GM19397 (cell line): ENCODE measurements at regions not wholly inside any gene's neighbourhood (a gene's known extent, or its start where the extent isn't known, plus 50 kb on each side); places are given as distances from the start of the nearest gene placed in this dataset.
"Not testable (repeated sequence)": the region's sequence is repeated elsewhere in the genome, so short reads cannot be mapped to it uniquely, and the experiment has no call there.

Source experiments
- ATAC-seq: cut with Tn5 transposase; IDR thresholded peaks from one replicate; pipeline ENCODE4 v1.9.1; 2021; ENCODE audit warnings: mild to moderate bottlenecking, moderate library complexity; ENCODE audit not compliant: unreplicated experiment

DNA sequence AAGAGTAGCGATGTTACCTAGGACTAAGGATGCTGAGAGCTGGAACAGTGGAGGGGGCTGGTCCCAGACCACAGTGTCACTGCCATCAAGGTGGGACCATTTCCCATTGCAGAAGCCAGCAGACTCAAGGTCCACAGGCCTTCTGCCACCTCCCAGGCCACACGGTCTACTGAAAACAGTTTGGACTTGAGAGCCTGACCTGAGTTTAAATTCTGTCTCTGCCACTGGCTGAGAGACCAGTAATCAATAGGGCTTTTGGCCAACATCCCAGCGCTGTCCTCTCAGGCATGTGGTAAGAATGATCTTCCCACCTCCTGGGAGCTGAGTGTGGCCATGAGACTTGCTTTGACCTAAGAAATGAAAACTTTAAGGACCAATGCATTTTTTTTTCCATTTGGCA lies 331.4 kb upstream of the CDH5 start:
- no peak for ATAC-seq

DNA sequence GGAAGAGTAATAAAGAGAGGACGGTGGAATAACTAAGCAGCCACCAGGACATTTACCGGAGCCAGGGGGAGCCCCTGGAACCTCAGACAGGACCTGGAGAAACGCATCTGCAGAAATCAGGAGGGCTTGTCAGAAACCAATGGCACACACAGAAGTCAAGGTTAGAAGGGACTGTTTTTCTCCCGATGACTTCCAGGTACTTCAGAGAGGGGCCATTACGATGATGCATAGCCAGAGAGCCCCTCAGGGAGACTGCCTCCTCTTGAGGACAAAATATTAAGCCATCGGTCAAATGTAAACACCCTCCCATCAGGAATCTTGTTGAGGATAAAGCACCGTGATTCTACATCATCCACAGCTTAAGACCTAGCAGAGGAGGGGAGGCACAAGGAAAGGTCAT lies 333.6 kb upstream of the CDH5 start:
- no peak for ATAC-seq

DNA sequence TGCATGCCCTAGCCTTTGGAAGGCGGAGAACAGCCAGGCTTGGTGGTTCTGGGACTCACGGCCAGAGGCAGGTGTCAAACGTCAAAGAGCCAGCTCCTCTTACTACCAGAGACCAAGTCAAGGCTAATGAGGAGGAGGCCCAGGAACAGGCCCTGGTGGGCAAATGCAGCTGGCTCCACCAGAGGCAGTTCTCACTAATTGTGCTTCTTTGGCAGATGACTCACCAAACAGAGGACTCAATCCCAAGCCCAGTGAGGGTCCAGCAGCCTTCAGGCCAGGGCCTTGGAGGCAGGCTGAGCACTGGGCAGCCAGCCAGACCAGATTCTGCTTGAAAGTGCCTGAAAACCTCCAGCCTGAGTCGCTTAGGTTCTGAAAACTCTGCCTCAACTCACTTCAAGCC lies 336.5 kb upstream of the CDH5 start:
- ATAC-seq = no peak

DNA sequence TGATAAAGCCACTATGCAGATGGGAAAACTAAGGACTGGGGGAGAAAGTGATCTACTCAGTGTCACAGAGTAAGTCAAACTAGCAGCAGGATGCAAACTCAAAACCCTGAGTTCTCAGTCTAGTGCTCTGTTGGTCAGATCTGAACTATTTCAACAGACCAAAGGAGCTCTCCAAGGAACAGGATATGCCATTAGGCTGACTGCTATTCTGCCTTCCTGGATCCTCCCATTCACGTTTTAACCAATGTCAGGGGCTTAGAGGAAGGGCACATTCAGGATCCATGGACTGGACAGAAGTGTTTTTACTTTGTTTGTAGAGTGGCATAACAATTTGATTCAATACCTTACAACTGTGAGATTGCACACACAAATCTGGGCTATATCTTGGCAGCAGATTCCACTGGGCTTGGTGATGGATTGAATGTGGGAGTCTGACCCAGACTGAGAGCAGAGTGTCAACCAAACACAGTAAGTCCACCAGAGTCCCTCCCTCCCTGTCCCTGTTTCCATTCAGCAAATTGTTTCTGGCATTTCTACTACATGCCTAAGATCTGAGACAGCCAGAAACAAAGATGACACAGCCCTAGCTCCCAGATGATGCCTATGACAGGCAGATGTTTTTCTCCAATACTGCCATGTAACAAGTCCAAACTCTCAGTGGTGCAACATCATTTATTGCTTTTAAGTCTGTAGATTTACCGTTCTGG lies 337.8 kb upstream of the CDH5 start:
- ATAC-seq = no peak

DNA sequence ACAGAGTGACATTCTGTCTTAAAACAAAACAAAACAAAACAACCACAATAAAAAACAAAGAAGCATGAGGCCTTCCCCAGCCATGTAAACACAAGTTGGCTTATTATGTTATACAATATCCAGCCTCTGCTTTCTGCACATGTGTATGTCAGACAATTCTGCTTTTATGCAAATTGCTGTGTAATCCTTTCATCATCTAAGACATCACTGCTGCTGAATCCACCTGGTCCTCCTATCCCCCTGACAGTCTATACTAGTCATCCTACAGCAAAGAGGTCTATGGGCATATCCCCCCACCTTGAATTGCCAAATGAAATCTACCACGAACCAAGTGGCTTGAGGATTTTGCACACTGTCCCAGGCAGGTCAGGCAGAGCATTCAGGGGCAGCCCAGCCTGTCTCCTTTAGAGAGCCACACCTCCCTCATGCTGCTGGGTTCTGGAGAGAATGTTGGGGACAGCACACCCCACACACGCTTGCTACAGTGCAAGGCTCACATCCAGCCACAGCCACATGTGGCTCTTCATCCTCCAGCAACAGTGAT lies 339.6 kb upstream of the CDH5 start:
- no peak for ATAC-seq

DNA sequence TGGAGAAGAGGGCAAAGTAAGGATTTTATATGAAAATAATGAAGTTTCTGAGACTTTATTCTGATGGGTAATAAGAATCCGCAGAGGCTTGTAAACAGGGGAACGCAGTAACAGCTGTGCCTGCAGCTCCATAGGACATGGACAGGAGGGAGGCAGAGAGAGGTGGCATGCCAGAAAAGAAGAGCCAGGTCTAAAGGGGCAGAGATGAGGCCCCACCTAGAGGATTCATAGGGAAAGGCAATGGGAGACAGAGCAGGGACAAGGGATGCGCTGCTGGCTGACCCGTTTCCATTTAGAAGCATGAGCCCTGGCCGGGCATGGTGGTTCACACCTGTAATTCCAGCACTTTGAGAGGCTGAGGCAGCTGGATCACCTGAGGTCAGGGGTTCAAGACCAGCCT lies 340.3 kb upstream of the CDH5 start:
- ATAC-seq = no peak

DNA sequence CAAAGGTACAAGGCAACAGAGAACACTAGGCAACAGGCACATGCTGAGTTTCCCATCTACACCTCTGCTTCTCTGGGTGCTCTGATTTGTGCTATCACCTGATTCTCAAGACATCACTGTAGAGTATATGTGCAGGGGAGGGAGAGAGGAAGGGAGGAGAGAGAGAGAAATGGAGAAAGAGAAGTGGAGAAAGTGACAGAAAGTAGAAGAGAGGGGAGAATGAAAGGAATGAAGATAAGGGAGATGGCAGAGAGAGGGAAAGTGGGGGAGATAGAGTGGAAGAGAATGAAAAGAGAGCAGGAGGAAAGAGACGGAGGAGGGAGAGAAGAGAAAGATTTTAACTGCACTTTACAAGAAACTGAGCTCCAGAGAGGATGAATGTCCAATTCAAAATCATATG lies 340.7 kb upstream of the CDH5 start:
- no peak for ATAC-seq

DNA sequence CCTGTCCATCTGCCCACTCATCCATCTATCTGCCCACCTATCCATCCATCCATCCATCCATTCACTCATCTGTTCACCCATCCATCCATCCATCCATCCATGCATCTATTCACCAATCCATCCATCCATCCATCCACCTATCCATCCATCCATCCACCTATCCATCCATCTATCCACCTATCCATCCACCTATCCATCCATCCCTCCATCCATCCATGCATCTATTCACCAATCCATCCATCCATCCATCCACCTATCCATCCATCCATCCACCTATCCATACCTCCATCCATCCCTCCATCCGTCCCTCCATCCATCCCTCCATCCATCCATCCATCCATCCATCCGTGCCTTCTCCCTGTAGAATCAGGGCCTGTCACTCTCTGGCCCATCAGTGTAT lies 341.9 kb upstream of the CDH5 start:
- ATAC-seq = not testable (repeated sequence)

DNA sequence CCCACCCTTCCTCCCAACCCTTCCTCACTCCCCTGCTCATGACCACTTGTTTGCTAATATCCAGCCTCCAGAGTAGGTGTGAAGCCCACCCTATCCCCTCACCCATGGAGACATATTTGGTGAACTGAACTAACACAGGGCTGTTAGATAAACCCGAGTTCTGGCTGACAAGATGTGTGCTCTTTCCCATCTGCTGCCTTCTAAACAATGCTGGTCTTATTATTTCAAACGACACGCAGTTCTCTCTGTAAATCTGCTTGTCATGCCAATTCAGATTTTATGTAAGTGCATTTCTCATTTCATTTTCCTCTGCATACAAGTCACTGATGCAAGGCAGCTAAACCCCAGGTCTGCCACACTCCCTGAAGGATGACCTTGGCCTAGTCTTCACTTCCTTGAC lies 343.0 kb upstream of the CDH5 start:
- ATAC-seq = no peak

DNA sequence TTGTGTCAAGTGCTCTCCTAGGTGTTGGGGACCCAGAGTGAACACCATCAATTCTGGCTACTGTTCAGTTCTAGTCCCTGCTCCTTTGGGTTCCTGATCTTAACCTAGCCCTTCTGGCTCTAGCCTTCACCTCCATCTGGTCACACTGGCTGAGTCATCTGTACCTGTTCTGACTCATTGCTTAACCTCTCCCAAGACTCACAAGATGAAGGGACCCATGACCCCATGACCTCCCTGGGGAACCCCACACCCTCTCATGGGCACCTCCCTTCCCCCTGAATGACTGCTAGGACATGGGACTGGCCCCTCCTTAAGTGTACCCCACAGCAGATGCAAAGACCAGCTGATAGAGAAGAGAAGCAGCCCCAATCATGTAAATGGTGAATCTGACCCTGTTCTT lies 345.8 kb upstream of the CDH5 start:
- ATAC-seq = no peak

DNA sequence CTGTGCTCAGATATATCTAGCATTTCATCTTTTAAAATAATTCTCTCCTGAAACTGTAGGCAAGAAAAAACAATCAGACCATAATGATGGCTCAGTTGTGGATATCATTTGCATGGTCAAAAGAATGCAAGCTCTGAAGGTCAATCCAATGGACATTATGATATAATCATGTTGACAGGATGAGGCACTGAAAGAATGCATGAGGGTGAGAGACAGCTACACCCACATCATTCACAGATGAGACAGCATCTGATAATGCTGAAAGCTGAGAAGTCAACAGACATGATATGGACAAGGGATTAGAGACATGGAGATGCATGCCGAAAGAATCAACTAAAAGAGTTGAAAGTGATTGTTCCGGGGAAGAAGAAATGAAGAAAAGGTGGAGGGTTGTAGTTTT lies 346.4 kb upstream of the CDH5 start:
- no peak for ATAC-seq

DNA sequence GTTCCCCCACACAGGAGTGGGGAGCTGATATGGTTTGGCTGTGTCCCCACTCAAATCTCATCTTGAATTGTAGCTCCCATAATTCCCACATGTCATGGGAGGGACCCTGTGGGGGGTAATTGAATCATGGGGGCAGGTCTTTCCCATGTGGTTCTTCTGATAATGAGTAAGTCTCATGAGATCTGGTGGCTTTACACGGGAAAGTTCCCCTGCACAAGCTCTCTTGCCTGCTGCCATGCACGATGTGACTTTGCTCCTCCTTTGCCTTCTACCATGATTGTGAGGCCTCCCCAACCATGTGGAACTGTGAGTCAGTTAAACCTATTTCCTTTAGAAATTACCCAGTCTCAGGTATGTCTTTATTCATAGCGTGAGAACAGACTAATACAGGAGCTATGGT lies 347.0 kb upstream of the CDH5 start:
- ATAC-seq = not testable (repeated sequence)

DNA sequence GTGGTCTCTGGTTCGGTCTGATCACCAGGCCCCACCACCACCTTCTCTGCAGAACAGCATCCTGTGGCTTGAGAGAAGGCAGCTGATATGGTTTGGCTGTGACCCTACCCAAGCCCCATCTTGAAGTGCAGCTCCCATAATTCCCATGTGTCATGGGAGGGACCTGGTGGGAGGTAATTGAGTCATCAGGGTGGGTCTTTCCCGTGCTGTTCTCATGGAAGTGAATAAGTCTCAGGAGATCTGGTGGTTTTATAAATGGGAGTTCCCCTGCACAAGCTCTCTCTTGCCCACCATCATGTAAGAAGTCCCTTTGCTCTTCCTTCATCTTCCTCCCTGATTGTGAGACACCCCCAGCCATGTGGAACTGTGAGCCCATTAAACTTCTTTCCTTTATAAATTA lies 352.3 kb upstream of the CDH5 start:
- no peak for ATAC-seq

DNA sequence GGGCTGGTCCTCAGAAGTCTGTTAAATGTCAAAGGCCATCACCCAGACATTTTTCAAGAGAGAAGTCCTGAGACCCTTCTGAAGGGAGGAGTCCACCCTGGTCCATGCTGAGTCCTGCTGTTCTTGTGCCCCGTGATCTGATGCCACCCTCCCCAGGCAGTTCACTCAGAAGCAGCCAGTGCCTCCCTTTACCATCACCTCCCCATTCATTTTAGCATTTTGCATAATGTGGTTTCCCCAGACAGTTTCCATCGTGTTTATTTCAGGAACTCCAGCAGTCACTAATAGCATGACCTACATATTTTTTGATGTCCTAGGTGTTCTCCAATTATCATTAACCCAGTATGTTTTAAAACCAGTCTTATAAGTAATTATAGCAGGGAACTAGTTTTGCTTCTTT lies 353.0 kb upstream of the CDH5 start:
- ATAC-seq = no peak

DNA sequence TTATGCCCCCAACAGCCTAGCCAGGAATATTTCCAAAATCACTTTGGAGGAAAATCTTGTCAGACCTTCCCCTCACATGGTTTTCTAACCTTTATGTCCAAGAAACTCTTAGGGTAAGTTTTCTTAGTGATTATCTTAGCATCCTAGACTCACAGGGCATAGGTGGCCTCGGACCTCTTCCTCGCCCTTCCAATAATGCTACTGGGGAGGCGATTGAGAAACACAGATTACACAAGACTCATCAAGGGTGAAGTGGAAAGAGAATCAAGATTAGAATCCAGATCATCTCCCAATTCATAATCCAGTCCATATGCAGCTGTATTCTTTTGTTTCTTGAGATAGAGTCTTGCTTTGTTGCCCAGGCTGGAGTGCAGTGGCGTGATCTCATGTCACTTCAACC lies 358.4 kb upstream of the CDH5 start:
- no peak for ATAC-seq

DNA sequence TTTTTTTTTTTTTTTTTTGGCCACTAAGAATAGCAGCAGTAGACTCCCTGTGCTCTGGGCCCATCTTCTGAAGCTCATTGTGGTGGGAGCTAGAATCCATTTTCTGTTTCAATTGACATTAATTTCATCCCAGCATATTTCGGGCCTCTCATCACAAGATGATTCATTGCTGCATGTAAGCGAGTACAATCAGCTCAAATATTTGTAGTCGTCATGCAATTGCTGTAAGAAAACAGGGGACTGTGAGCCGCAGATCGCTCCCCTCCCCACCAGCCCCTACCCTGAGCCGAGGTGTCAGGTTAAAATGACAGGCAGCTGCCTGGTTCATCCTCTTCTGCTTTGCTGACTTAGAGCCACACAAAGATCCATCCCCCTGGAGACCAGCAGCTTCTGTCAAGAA lies 358.8 kb upstream of the CDH5 start:
- no peak for ATAC-seq

DNA sequence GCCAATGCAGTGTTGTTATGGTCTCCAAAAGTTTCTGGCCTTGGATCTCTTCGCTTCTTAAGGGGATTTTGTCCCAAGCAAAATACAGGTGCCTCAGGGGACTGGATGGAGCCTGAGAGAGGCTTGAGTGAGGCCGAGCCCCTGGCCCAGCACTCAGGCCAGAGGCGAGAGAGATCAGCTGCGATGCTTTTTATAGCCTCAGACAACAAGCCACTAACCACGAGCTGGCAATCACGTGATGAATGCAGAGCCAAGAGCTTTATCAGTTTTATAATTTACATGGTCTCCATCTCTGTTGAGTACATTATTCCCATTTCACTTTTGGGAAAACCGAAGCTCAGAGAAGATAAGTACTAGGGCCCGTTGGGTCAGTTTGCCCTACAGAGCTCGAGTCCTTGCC lies 360.0 kb upstream of the CDH5 start:
- no peak for ATAC-seq

DNA sequence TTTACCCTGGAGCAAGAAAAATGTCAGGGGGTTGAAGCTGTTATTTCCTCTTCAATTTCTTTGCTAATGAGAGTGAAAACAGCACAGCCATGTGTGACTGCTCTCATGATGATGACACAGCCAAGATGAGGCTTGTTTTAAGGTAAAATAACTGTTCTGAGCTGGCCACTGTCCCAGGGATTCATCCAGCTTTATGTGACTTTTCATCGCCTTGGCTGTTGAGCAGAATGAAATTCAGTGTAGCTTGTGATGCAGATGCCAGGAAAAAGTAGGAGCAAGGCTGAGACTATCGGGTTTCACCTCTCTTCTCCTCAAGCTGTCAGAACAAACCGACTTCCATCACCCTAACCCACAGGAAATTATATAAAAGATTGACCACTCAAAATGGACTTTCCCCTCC lies 361.8 kb upstream of the CDH5 start:
- ATAC-seq = no peak

DNA sequence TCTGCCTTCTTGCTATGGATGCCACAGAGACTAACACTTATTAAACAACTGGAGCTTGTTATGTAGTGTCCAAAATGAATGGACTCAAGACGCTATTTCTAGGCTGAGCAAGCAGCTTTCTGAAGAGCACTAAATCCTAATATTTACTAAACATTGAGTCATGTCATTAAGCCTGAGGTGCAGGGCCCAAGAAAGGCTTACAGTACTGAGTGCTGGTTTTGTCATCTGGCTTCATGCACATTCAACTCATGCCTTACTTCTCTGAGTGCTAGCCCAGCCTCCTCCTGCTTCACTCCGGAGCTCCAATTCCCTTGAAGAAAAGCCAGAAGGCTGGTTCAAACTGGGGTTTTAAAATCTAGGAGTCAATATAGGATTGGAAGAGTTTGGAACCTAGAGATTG lies 363.3 kb upstream of the CDH5 start:
- ATAC-seq = no peak

DNA sequence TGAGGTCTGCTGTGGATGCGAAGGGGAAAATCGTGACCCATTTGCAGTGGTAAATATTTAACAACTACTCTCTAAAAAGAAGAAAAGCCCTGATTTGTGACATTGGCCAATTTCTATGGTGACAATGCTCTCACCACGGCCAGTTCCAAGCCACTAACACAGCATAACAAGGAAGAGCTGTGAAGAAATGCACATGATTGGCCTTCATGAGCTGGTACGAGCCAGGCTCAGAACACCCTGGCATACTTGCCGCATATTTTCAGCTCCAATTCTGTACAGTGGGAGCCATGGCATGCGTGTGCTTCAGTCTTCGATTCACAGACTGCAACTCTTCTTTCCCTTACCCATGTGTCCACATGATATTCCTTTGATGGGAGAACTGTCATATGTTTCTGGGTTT lies 363.9 kb upstream of the CDH5 start:
- ATAC-seq = no peak

DNA sequence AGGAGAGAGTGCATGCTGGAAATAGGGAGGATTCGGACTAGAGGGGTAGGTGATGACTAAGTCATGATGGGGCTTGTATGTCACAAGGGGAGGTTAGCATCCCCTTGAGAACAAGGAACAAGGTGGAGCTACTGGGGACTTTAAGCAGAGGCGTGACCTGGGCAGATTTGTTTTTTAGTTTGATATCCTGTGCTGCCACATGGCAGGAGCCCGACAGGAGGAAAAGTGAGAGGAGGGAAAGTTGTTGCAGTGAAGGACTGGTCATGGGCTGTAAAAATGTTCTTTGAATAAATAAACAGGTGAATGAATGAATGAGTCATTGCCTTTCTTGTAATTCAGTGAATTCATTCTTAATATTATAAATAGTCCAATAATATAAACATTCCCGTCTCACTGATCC lies 365.1 kb upstream of the CDH5 start:
- ATAC-seq = no peak

DNA sequence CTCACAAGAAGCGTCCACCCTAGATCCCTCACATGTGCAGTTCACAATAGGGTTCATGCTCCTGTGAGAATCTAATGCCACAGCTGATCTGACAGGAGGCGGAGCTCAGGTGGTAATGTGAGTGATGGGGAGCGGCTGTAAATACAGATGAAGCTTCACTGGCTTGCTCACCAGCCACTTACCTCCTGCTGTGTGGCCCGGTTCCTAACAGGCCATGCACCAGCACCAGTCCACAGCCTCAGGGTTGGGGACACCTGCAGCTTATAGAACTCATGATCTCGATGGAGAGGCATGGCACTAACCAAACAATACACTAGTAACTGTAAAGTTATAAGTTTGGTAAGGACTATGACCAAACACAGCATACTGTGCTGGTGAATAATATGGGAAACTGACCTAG lies 368.0 kb upstream of the CDH5 start:
- no peak for ATAC-seq

DNA sequence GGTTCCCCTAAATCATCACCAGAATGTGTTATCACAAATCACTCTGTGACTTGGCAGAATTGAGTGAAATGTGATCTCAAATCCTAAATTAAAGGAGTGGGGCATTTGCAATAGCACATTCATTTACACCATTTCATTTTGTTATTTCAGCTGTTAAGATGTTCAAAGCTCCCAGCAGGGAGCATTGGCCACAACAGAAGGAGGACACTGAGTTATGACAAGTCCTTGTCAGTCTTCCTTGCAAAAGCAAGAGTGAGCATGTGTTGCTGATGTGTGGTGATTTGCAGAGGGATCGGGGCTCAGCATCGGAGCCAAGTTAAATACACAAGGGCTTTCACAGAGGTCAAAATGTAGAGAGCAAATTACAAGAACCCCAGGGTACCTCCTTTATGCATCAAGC lies 372.2 kb upstream of the CDH5 start:
- no peak for ATAC-seq
